Heart left ventricle (tissue), 16 donors: ENCODE measurements at regions not wholly inside any gene's neighbourhood (a gene's known extent, or its start where the extent isn't known, plus 50 kb on each side); places are given as distances from the start of the nearest gene placed in this dataset.

Experiments
- ATAC-seq, 4 donors: fragments of 200-7000 bp; cut with Tn5 transposase; one replicate each; pipeline ENCODE4 v1.9.1; 2020 to 2022; ENCODE audit warnings: moderate library complexity in 4 of 4, mild to moderate bottlenecking in 3 of 4, moderate number of reproducible peaks in 1 of 4
- DNase-seq, 5 donors: peaks; one replicate each; pipeline ENCODE4 v3.0.0-alpha.2; 2020
- H3K27ac ChIP-seq, 12 donors: fragments of 200-600 bp; sonication (generic) in 4 of 12; one replicate each; pipeline versions ENCODE4 v1.5.0 to v1.8.0; 2016 to 2022; ENCODE audit warnings: mild to moderate bottlenecking in 2 of 12
- H3K27me3 ChIP-seq, 9 donors: fragments of 200-600 bp; sonication (generic) in 2 of 9; one replicate each; pipeline versions ENCODE4 v1.5.1 to v1.8.0; 2016 to 2022; ENCODE audit warnings: mild to moderate bottlenecking in 3 of 9
- H3K36me3 ChIP-seq, 9 donors: fragments of 200-600 bp; sonication (generic) in 2 of 9; one replicate each; pipeline versions ENCODE4 v1.5.0 to v1.8.0; 2018 to 2022; ENCODE audit warnings: mild to moderate bottlenecking in 2 of 9
- H3K4me1 ChIP-seq, 12 donors: fragments of 200-600 bp; sonication (generic) in 4 of 12; one replicate each; pipeline versions ENCODE4 v1.5.0 to v1.8.0; 2016 to 2022; ENCODE audit warnings: mild to moderate bottlenecking in 3 of 12
- H3K4me3 ChIP-seq, 12 donors: fragments of 200-600 bp; sonication (generic) in 4 of 12; one replicate each; pipeline versions ENCODE4 v1.5.0 to v1.8.0; 2017 to 2022; ENCODE audit warnings: mild to moderate bottlenecking in 9 of 12, moderate library complexity in 4 of 12
- H3K9me3 ChIP-seq, 12 donors: fragments of 200-600 bp; sonication (generic) in 4 of 12; one replicate each; pipeline versions ENCODE4 v1.5.0 to v1.8.0; 2016 to 2022; ENCODE audit warnings: mild to moderate bottlenecking in 1 of 12
- POLR2A ChIP-seq, 2 donors: fragments of 450-650 bp; IDR thresholded peaks; one replicate each; pipeline ENCODE4 v1.6.1; 2017; ENCODE audit warnings: antibody characterized with exemption in 2 of 2, mild to moderate bottlenecking in 2 of 2, moderate library complexity in 2 of 2
- WGBS, 4 donors: extraction: QIAGEN DNeasy Blood & Tissue Kit in 2 of 4; methylation state at CpG; one replicate each; pipeline versions ENCODE4 v1.1.5 to v1.1.7; 2013 to 2018; 5-methylcytosine and 5-hydroxymethylcytosine counted together
- intact Hi-C, 10 donors: fragments of 100-400 bp; cut with DNase I; formaldehyde crosslinking; loops; one replicate each; pipeline versions ENCODE4 v1.11.1 to v1.14.2; 2022
- TF ChIP-seq, protein P1 (sequence below), 12 donors: fragments of 200-600 bp; sonication (generic) in 4 of 12; IDR thresholded peaks; one replicate each; pipeline versions ENCODE4 v1.5.0 to v1.8.0; 2018 to 2022; ENCODE audit warnings: antibody characterized with exemption in 12 of 12, mild to moderate bottlenecking in 5 of 12
- donor health status: ischemic (EF 13 %, LVEDD 7.1; RV severe dilation, severe dysfunction).
- donor health status: healthy with polysubstance abuse.
- donor health status: DM: no; HTN: yes; CAD: no.
- donor health status: DM: no; HTN: no; CAD: no.
- donor health status: ischemic (EF 25% LVEDD 6.9; RV normal size, moderate dysfunction).
- donor health status: ischemic (EF 25% LVEDD 5.7; RV mildly dilated, moderate dysfunction).
- donor health status: healthy.
- donor health status: DM: yes; HTN: yes; CAD: no.
- donor health status: ischemic (EF 35%, LVEDD 5.7; RV mildly dilated, moderate dysfunction).
- donor health status: nonischemic (EF 11% LVEDD 7.7; RV severe dilation, severe dysfunction).
- donor health status: DM: yes; HTN: yes; CAD: no.
- donor health status: PGD.
- donor health status: ischemic (EF 29% LVEDD 5.4; RV normal size, mild dysfunction).
- donor health status: nonischemic (EF 23%, LVEDD 6.1; RV moderate dilation, normal function).

- DNase-seq = no peak
- no peaks in the 10 kb centered on the region for H3K9me3 ChIP-seq
- H3K4me3 ChIP-seq = no peak overlapping the region
- no peaks in the 10 kb centered on the region for H3K36me3 ChIP-seq
- ATAC-seq = no peak
- no peaks in the 10 kb centered on the region for H3K27me3 ChIP-seq
- intact Hi-C loops = no loop called here
- no peaks in the 10 kb centered on the region for H3K4me1 ChIP-seq
- no peak for TF ChIP-seq POLR2A (IDR thresholded peaks at IDR 0.05)
- TF ChIP-seq, protein P1, sequence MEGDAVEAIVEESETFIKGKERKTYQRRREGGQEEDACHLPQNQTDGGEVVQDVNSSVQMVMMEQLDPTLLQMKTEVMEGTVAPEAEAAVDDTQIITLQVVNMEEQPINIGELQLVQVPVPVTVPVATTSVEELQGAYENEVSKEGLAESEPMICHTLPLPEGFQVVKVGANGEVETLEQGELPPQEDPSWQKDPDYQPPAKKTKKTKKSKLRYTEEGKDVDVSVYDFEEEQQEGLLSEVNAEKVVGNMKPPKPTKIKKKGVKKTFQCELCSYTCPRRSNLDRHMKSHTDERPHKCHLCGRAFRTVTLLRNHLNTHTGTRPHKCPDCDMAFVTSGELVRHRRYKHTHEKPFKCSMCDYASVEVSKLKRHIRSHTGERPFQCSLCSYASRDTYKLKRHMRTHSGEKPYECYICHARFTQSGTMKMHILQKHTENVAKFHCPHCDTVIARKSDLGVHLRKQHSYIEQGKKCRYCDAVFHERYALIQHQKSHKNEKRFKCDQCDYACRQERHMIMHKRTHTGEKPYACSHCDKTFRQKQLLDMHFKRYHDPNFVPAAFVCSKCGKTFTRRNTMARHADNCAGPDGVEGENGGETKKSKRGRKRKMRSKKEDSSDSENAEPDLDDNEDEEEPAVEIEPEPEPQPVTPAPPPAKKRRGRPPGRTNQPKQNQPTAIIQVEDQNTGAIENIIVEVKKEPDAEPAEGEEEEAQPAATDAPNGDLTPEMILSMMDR (IDR thresholded peaks at IDR 0.05) = no peak
- 70 to 79% (median 75%) methylated on average over 1 of the region's 1 CpG for WGBS, 4 donors
- H3K27ac ChIP-seq = no peak overlapping the region
Observed at GRCh38 chr7:83702446-83702845, 53.5 kb upstream of the SEMA3E start.

GRCh38 chr7:83701736-83702135, 52.8 kb upstream of the SEMA3E start:
- intact Hi-C loops = no loop called here
- ATAC-seq (peak in 1 of 4 donors; percentile 42), DNase-seq (no peak)
- no peak overlapping the region for H3K27ac ChIP-seq
- H3K4me1 ChIP-seq = no peaks in the 10 kb centered on the region
- TF ChIP-seq POLR2A (IDR thresholded peaks at IDR 0.05) = no peak
- no peak overlapping the region for H3K4me3 ChIP-seq
- H3K36me3 ChIP-seq = no peaks in the 10 kb centered on the region
- no peaks in the 10 kb centered on the region for H3K9me3 ChIP-seq
- no peaks in the 10 kb centered on the region for H3K27me3 ChIP-seq
